K562 (cell line): ENCODE measurements at regions not wholly inside any gene's neighbourhood (a gene's known extent, or its start where the extent isn't known, plus 50 kb on each side); places are given as distances from the start of the nearest gene placed in this dataset.

Source experiments
- CTCF ChIP-seq, 3 experiments: IDR thresholded peaks in 2 of 3; conservative IDR thresholded peaks in 1 of 3; 2 replicates each; pipeline ENCODE4 v1.5.1; 2011 to 2012; ENCODE audit warnings: low read length in 3 of 3, mild to moderate bottlenecking in 3 of 3, control low read depth in 2 of 3, improper control_type of control experiment in 1 of 3, inconsistent platforms in 1 of 3, low read depth in 1 of 3, mixed read lengths in 1 of 3, moderate library complexity in 1 of 3; ENCODE audit not compliant: insufficient read depth in 2 of 3
- E2F8 ChIP-seq: fragments of 450-650 bp; IDR thresholded peaks from 2 replicates; pipeline ENCODE4 v1.7.1; 2018; ENCODE audit warnings: mild to moderate bottlenecking, low read depth; ENCODE audit not compliant: partially characterized antibody
- EP300 ChIP-seq: IDR thresholded peaks from 2 replicates; pipeline ENCODE4 v1.6.1; 2012; ENCODE audit warnings: low read length, improper control_type of control experiment
- EZH2 ChIP-seq: IDR thresholded peaks from 2 replicates; pipeline ENCODE4 v1.6.1; 2012; ENCODE audit warnings: low read depth, mild to moderate bottlenecking, inconsistent platforms, low read length, borderline replicate concordance
- FOS ChIP-seq: IDR thresholded peaks from 3 replicates; pipeline ENCODE4 v1.6.1; 2011; ENCODE audit not compliant: insufficient read length; ENCODE audit errors: extremely low read depth
- GATAD2A ChIP-seq: fragments of 450-650 bp; IDR thresholded peaks from 2 replicates; pipeline ENCODE4 v1.6.1; 2017
- POLR2A ChIP-seq: fragments of 450-650 bp; conservative IDR thresholded peaks from 2 replicates; pipeline ENCODE4 v1.6.1; 2016
- RBFOX2 ChIP-seq: fragments of 200-400 bp; formaldehyde crosslinking; IDR thresholded peaks from 2 replicates; pipeline ENCODE4 v1.6.1; 2017; ENCODE audit warnings: low read depth, mild to moderate bottlenecking, low read length, moderate library complexity
- SREBF1 ChIP-seq: fragments of 150-350 bp; IDR thresholded peaks from 2 replicates; pipeline ENCODE4 v1.6.1; 2014; ENCODE audit warnings: antibody characterized with exemption, low read depth, low read length, borderline replicate concordance
- UBTF ChIP-seq, 2 experiments: IDR thresholded peaks; 2 replicates each; pipeline ENCODE4 v1.6.1; 2012; ENCODE audit warnings: improper control_type of control experiment in 2 of 2, low read depth in 2 of 2, low read length in 2 of 2, borderline replicate concordance in 1 of 2
- XRCC3 ChIP-seq: fragments of 450-650 bp; IDR thresholded peaks from 2 replicates; pipeline ENCODE4 v1.6.1; 2017; ENCODE audit warnings: mild to moderate bottlenecking, moderate library complexity
- ZKSCAN3 ChIP-seq: fragments of 250-450 bp; sonication (Bioruptor Pico); IDR thresholded peaks from 2 replicates; pipeline ENCODE4 v1.4.0; 2020

- TF ChIP-seq EP300 (no peak), FOS (no peak), XRCC3 (no peak), RBFOX2 (no peak), ZKSCAN3 (no peak), GATAD2A (no peak), SREBF1 (no peak), CTCF (IDR thresholded peaks at IDR 0.05 in 2 of 3, conservative IDR thresholded peaks at IDR 0.05 in 1 of 3; ENCODE audit: insufficient read depth in 2 of 3, low read depth in 1 of 3, low read length in 3 of 3) (no peak), POLR2A (no peak), UBTF (IDR thresholded peaks at IDR 0.05; ENCODE audit: borderline replicate concordance in 1 of 2, low read depth in 2 of 2, low read length in 2 of 2) (no peak), E2F8 (no peak), EZH2 (no peak)
These were observed 375.7 kb upstream of the MARCKS start for GRCh38 chr6:113481458-113481857.
